Esophagus muscularis mucosa (tissue), 3 donors: ENCODE measurements at regions not wholly inside any gene's neighbourhood (a gene's known extent, or its start where the extent isn't known, plus 50 kb on each side); places are given as distances from the start of the nearest gene placed in this dataset.

Experiments used
- CTCF ChIP-seq, 3 experiments: fragments of 200-600 bp in 2 of 3; fragments of 450-650 bp in 1 of 3; sonication (generic) in 2 of 3; IDR thresholded peaks; one replicate each; pipeline ENCODE4 v1.5.1; 2017 to 2019; ENCODE audit warnings: antibody characterized with exemption in 3 of 3, mild to moderate bottlenecking in 2 of 3, moderate library complexity in 1 of 3
- POLR2A ChIP-seq: fragments of 450-650 bp; IDR thresholded peaks from one replicate; pipeline ENCODE4 v1.6.1; 2017; ENCODE audit warnings: antibody characterized with exemption, moderate library complexity, mild to moderate bottlenecking, low read depth
- POLR2AphosphoS5 ChIP-seq, 2 donors: sonication (generic); formaldehyde crosslinking; IDR thresholded peaks; one replicate each; pipeline ENCODE4 v1.6.1; 2017; ENCODE audit warnings: antibody characterized with exemption in 2 of 2

- TF ChIP-seq CTCF (IDR thresholded peaks at IDR 0.05), result no peak
- TF ChIP-seq POLR2AphosphoS5 (IDR thresholded peaks at IDR 0.05), result no peak
- TF ChIP-seq POLR2A, result no peak
Observed at GRCh38 chr2:121015971-121016485, 269.0 kb downstream of the TFCP2L1 start.
